GM04503 (cell line): ENCODE measurements at regions not wholly inside any gene's neighbourhood (a gene's known extent, or its start where the extent isn't known, plus 50 kb on each side); places are given as distances from the start of the nearest gene placed in this dataset.

ENCODE experiments used
- DNase-seq: peaks from one replicate; pipeline ENCODE4 v3.0.0-alpha.2; 2012; ENCODE audit warnings: low read depth

- no peak for DNase-seq
Measured at GRCh38 chr4:79466621-79467020, 58.6 kb upstream of the GK2 start.
